ENCODE measurements at regions not wholly inside any gene's neighbourhood (a gene's known extent, or its start where the extent isn't known, plus 50 kb on each side); places are given as distances from the start of the nearest gene placed in this dataset.

DNA sequence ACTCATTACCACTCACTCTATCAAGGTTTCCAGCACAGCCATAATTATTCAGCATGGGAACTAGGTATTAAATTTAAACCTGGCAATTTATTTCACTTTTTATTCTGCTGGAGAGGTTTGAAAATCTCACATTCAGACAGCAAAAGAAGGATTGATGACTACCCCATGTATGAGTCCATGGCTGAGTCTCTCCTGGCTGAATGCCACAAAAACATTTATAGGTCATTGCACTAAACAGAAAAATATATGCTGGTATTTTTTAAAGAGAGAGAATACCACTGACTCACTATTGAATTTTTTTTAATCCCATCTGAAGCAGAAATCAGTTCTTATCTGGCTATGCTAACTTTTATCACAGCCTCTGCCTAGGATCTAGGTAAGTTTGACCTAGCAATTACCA is 336.3 kb downstream of the PPP1R3A start:
- TF ChIP-seq, protein P1, sequence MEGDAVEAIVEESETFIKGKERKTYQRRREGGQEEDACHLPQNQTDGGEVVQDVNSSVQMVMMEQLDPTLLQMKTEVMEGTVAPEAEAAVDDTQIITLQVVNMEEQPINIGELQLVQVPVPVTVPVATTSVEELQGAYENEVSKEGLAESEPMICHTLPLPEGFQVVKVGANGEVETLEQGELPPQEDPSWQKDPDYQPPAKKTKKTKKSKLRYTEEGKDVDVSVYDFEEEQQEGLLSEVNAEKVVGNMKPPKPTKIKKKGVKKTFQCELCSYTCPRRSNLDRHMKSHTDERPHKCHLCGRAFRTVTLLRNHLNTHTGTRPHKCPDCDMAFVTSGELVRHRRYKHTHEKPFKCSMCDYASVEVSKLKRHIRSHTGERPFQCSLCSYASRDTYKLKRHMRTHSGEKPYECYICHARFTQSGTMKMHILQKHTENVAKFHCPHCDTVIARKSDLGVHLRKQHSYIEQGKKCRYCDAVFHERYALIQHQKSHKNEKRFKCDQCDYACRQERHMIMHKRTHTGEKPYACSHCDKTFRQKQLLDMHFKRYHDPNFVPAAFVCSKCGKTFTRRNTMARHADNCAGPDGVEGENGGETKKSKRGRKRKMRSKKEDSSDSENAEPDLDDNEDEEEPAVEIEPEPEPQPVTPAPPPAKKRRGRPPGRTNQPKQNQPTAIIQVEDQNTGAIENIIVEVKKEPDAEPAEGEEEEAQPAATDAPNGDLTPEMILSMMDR (IDR thresholded peaks at IDR 0.05; ENCODE audit: borderline replicate concordance, extremely low read depth, low read length, poor library complexity, severe bottlenecking), result no peak
- TF ChIP-seq EZH2 (IDR thresholded peaks at IDR 0.05; ENCODE audit: borderline replicate concordance, low read depth, low read length, severe bottlenecking), result no peak

All from DND-41 (cell line).